ENCODE measurements at regions not wholly inside any gene's neighbourhood (a gene's known extent, or its start where the extent isn't known, plus 50 kb on each side); places are given as distances from the start of the nearest gene placed in this dataset.

DNA sequence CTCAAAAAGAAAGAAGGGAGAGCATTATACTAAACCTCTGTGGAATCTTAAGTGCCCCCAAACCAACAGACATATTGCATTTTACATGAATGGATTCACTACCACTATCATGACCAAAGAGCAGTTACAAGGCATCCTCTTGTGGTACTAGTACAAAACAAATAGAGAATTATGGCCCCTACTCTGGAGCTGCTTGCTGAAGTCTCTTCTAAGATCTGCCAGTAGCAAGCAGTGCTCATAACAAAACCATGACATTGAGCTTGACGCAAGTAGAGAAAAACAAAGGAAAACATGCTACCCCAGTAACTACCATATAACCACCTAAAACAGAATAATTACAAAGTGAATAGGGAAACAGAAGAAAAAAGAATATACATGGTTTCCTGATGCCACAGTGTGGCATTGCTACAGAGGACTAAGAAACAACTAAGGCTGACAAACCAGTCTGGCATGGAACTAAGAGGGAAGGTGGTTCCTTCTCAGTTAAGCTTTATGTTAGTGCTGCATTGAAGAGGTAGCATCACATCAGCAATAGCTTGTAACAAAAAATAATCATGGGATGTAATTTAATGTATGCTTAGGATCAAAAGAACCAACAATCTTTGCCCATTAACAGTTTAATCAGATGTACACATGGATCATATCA is 150.2 kb upstream of the AGR3 start:
- TF ChIP-seq EZH2phosphoT487 (IDR thresholded peaks at IDR 0.05; ENCODE audit: insufficient read depth, low read depth), result no peak
- TF ChIP-seq EZH2 (IDR thresholded peaks at IDR 0.05; ENCODE audit: insufficient read depth, poor library complexity, severe bottlenecking), result no peak
